Bronchial epithelial cell (primary cell): ENCODE measurements at regions not wholly inside any gene's neighbourhood (a gene's known extent, or its start where the extent isn't known, plus 50 kb on each side); places are given as distances from the start of the nearest gene placed in this dataset.

Experiments used
- DNase-seq: peaks from one replicate; pipeline ENCODE4 v3.0.0-alpha.2; 2010; ENCODE audit warnings: low read depth
- FAIRE-seq: peaks from 2 replicates; lab custom pipeline; 2011; peaks lifted over from hg19 to GRCh38; lab: Jason Lieb, UNC
- H3K27me3 ChIP-seq: 2 replicates; pipeline ENCODE4 v1.5.1; 2011; ENCODE audit warnings: low read length; ENCODE audit not compliant: control insufficient read depth, insufficient read depth
- H3K36me3 ChIP-seq: 2 replicates; pipeline ENCODE4 v1.5.1; 2011; ENCODE audit warnings: low read length; ENCODE audit not compliant: control insufficient read depth, insufficient read depth
- H3K4me3 ChIP-seq: 2 replicates; pipeline ENCODE4 v1.5.1; 2011; ENCODE audit warnings: mild to moderate bottlenecking, low read depth, low read length, control low read depth
- CTCF ChIP-seq: IDR thresholded peaks from 2 replicates; pipeline ENCODE4 v1.5.1; 2011; ENCODE audit warnings: mild to moderate bottlenecking, moderate library complexity, low read length, control low read depth, inconsistent platforms; ENCODE audit not compliant: insufficient read depth, severe bottlenecking

GRCh38 chr3:88312256-88312655, 162.5 kb downstream of the C3orf38 start:
- Histone ChIP-seq H3K4me3 (no peak overlapping the region), H3K27me3 (no peaks in the 10 kb centered on the region), H3K36me3 (no peaks in the 10 kb centered on the region)
- TF ChIP-seq CTCF, result no peak
- DNase-seq (no peak), FAIRE-seq (no peak)

- peak; percentile 43 for FAIRE-seq
- TF ChIP-seq CTCF, result no peak
- no peak for DNase-seq
Measured at GRCh38 chr3:88318067-88318466, 168.3 kb downstream of the C3orf38 start.

GRCh38 chr3:88321363-88322050, 171.7 kb downstream of the C3orf38 start:
- no peak for TF ChIP-seq CTCF
- DNase-seq, result no peak
- no peak overlapping the region for H3K4me3 ChIP-seq
- no peak for FAIRE-seq
- no peaks in the 10 kb centered on the region for H3K27me3 ChIP-seq
- no peaks in the 10 kb centered on the region for H3K36me3 ChIP-seq

More at GRCh38 chr3:88318067-88318466, 168.3 kb downstream of the C3orf38 start:
- Histone ChIP-seq H3K4me3 (no peak overlapping the region), H3K27me3 (no peaks in the 10 kb centered on the region), H3K36me3 (no peaks in the 10 kb centered on the region)

- no peak for FAIRE-seq
- TF ChIP-seq CTCF, result no peak
Measured at GRCh38 chr3:88324788-88325187, 175.0 kb downstream of the C3orf38 start.

GRCh38 chr3:88334187-88334868, 184.6 kb downstream of the C3orf38 start:
- DNase-seq (no peak), FAIRE-seq (no peak)
- Histone ChIP-seq H3K36me3 (no peaks in the 10 kb centered on the region), H3K27me3 (no peaks in the 10 kb centered on the region), H3K4me3 (no peak overlapping the region)
- TF ChIP-seq CTCF, result no peak

More at GRCh38 chr3:88324788-88325187, 175.0 kb downstream of the C3orf38 start:
- Histone ChIP-seq H3K36me3 (no peaks in the 10 kb centered on the region), H3K27me3 (no peaks in the 10 kb centered on the region), H3K4me3 (no peak overlapping the region)
- no peak for DNase-seq
